Neural progenitor cell (in vitro differentiated cells): ENCODE measurements at regions not wholly inside any gene's neighbourhood (a gene's known extent, or its start where the extent isn't known, plus 50 kb on each side); places are given as distances from the start of the nearest gene placed in this dataset.

ENCODE experiments used
- DNase-seq: peaks from one replicate; pipeline ENCODE4 v3.0.0-alpha.2; 2016; ENCODE audit warnings: low spot score
- H2AFZ ChIP-seq: fragments of 200-600 bp; sonication (generic); replicated peaks from 2 replicates; pipeline ENCODE4 v1.6.1; 2016; ENCODE audit warnings: antibody characterized with exemption
- H3F3A ChIP-seq: fragments of 200-600 bp; sonication (generic); 2 replicates; pipeline ENCODE4 v1.6.1; 2016; ENCODE audit warnings: antibody characterized with exemption, low read depth
- H3K27ac ChIP-seq: fragments of 200-600 bp; sonication (generic); 2 replicates; pipeline ENCODE4 v1.5.1; 2016; ENCODE audit warnings: mild to moderate bottlenecking
- H3K27me3 ChIP-seq: fragments of 200-600 bp; sonication (generic); 2 replicates; pipeline ENCODE4 v1.6.1; 2016; ENCODE audit warnings: mild to moderate bottlenecking, moderate library complexity
- H3K36me3 ChIP-seq: fragments of 200-600 bp; sonication (generic); 2 replicates; pipeline ENCODE4 v1.5.1; 2016
- H3K4me1 ChIP-seq: fragments of 200-600 bp; sonication (generic); 2 replicates; pipeline ENCODE4 v1.6.1; 2016; ENCODE audit warnings: mixed run types
- H3K4me2 ChIP-seq: fragments of 200-600 bp; sonication (generic); 2 replicates; pipeline ENCODE4 v1.6.1; 2016
- H3K4me3 ChIP-seq: fragments of 200-600 bp; sonication (generic); 2 replicates; pipeline ENCODE4 v1.5.1; 2016
- H3K79me2 ChIP-seq: fragments of 200-600 bp; sonication (generic); 2 replicates; pipeline ENCODE4 v1.6.1; 2016; ENCODE audit warnings: low read depth
- H3K9ac ChIP-seq: fragments of 200-600 bp; sonication (generic); 2 replicates; pipeline ENCODE4 v1.6.1; 2016
- H3K9me3 ChIP-seq: fragments of 200-600 bp; sonication (generic); 2 replicates; pipeline ENCODE4 v1.5.1; 2016; ENCODE audit warnings: low read depth
- H4K20me1 ChIP-seq: fragments of 200-600 bp; sonication (generic); 2 replicates; pipeline ENCODE4 v1.6.1; 2016; ENCODE audit warnings: low read depth
- H3K27ac Mint-ChIP-seq: 3 replicates; pipeline ENCODE4 v1.8.0; 2021; ENCODE audit warnings: mixed read lengths
- H3K27me3 Mint-ChIP-seq: 2 replicates; pipeline ENCODE4 v1.8.0; 2022; ENCODE audit warnings: low read depth, mild to moderate bottlenecking, inconsistent platforms, moderate library complexity, mixed read lengths; ENCODE audit not compliant: insufficient read depth
- H3K36me3 Mint-ChIP-seq: 3 replicates; pipeline ENCODE4 v1.8.0; 2021; ENCODE audit warnings: mixed read lengths
- H3K4me1 Mint-ChIP-seq: 3 replicates; pipeline ENCODE4 v1.8.0; 2021; ENCODE audit warnings: mixed read lengths
- H3K4me3 Mint-ChIP-seq: 3 replicates; pipeline ENCODE4 v1.8.0; 2021; ENCODE audit warnings: mild to moderate bottlenecking, moderate library complexity, mixed read lengths
- H3K9me3 Mint-ChIP-seq: 3 replicates; pipeline ENCODE4 v1.8.0; 2020; ENCODE audit warnings: mixed read lengths
- EZH2 ChIP-seq: fragments of 200-600 bp; sonication (generic); IDR thresholded peaks from 2 replicates; pipeline ENCODE4 v1.6.1; 2017; ENCODE audit warnings: antibody characterized with exemption, mild to moderate bottlenecking, moderate library complexity
- EZH2phosphoT487 ChIP-seq: fragments of 200-600 bp; sonication (generic); IDR thresholded peaks from 2 replicates; pipeline ENCODE4 v1.6.1; 2017; ENCODE audit warnings: antibody characterized with exemption
- TF ChIP-seq, protein P1 (sequence below): fragments of 200-600 bp; sonication (generic); IDR thresholded peaks from 2 replicates; pipeline ENCODE4 v1.5.1; 2017; ENCODE audit warnings: antibody characterized with exemption, mild to moderate bottlenecking

DNA sequence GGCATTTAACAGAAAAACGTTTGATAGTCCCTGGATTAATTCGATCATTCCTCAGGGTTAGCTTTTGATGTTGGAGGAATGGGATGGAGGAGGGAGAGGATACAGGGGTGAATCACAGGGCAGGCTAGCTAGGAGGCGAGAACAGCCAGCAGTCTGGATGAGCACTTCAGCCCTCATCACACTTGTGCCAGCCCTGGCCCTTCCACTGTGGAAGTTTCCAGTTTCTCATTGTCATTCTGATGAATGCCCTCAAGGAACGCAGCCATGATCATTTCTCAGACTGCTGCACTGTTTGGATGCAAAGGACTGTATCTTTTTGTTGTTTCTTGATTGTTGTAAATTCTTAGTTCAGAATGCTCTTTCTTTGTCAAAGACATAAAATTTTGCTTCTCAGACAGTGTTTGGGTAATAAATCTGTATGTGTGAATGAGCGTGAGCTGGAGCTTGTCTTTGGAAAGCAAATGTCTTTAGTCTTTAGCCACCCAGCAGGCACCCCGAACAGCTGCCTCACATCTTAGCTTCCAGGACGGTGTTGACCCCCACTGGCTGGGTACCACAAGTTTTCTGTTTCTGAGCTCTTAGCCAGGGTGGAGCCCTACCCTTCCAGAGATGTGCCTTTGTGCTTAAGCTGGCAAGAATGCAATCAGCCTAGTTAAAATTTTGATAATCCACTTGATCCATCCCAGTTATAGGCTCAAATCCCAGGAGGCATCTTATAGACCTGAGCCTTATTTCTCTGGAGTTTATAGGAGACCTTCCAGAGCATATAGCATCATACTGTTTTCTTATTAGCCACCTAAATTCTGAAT, 121.1 kb downstream of the PDCD6IP start:
- DNase-seq, result no peak
- Histone ChIP-seq H3K4me3 (no peak overlapping the region), H3K79me2 (no peaks in the 10 kb centered on the region), H3K36me3 (no peaks in the 10 kb centered on the region), H3K9ac (no peak overlapping the region), H3K27ac (no peak overlapping the region), H3K27me3 (no peaks in the 10 kb centered on the region), H3F3A (peaks cover 7% of the 10 kb centered on the region), H3K9me3 (no peaks in the 10 kb centered on the region), H2AFZ (no peak overlapping the region), H3K4me2 (no peak overlapping the region), H3K4me1 (peaks cover 18% of the 10 kb centered on the region), H4K20me1 (no peaks in the 10 kb centered on the region)
- H3K36me3 Mint-ChIP-seq, result no peaks in the 10 kb centered on the region
- H3K27me3 Mint-ChIP-seq, result no peaks in the 10 kb centered on the region
- no peak overlapping the region for H3K27ac Mint-ChIP-seq
- no peaks in the 10 kb centered on the region for H3K9me3 Mint-ChIP-seq
- no peak for TF ChIP-seq EZH2phosphoT487
- no peak for TF ChIP-seq EZH2
- TF ChIP-seq, protein P1, sequence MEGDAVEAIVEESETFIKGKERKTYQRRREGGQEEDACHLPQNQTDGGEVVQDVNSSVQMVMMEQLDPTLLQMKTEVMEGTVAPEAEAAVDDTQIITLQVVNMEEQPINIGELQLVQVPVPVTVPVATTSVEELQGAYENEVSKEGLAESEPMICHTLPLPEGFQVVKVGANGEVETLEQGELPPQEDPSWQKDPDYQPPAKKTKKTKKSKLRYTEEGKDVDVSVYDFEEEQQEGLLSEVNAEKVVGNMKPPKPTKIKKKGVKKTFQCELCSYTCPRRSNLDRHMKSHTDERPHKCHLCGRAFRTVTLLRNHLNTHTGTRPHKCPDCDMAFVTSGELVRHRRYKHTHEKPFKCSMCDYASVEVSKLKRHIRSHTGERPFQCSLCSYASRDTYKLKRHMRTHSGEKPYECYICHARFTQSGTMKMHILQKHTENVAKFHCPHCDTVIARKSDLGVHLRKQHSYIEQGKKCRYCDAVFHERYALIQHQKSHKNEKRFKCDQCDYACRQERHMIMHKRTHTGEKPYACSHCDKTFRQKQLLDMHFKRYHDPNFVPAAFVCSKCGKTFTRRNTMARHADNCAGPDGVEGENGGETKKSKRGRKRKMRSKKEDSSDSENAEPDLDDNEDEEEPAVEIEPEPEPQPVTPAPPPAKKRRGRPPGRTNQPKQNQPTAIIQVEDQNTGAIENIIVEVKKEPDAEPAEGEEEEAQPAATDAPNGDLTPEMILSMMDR, result no peak
- H3K4me1 Mint-ChIP-seq, result peaks cover 19% of the 10 kb centered on the region
- H3K4me3 Mint-ChIP-seq, result no peak overlapping the region

DNA sequence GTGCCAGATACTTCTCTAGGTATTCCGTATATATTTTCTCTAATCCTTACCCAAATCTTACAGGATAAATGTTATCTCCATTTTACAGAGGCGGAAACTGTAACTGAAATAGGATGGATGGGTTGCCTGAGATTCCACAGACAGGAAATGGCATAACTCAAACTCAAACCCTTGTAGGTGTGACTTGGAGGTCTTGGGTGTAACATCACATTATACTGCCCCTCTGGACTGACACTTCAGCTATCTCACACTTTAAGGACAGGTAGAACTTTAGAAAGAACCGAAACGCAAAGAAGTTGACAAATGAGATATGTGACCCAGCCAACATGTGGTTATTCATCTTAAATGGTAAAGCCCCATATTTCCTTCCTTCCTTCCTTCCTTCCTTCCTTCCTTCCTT, 122.1 kb downstream of the PDCD6IP start:
- H3K27ac ChIP-seq, result no peak overlapping the region
- no peak overlapping the region for H3K27ac Mint-ChIP-seq
- no peaks in the 10 kb centered on the region for H3K36me3 Mint-ChIP-seq
- H3F3A ChIP-seq, result peaks cover 7% of the 10 kb centered on the region
- DNase-seq, result no peak
- peaks cover 14% of the 10 kb centered on the region for H3K4me1 Mint-ChIP-seq
- H3K4me3 ChIP-seq, result no peak overlapping the region
- H3K79me2 ChIP-seq, result no peaks in the 10 kb centered on the region
- no peaks in the 10 kb centered on the region for H4K20me1 ChIP-seq
- no peak overlapping the region for H2AFZ ChIP-seq
- H3K36me3 ChIP-seq, result no peaks in the 10 kb centered on the region
- no peak overlapping the region for H3K4me2 ChIP-seq
- no peak overlapping the region for H3K4me3 Mint-ChIP-seq
- H3K27me3 ChIP-seq, result no peaks in the 10 kb centered on the region
- TF ChIP-seq EZH2phosphoT487, result no peak
- TF ChIP-seq, protein P1, result no peak
- no peak for TF ChIP-seq EZH2
- H3K9ac ChIP-seq, result no peak overlapping the region
- no peaks in the 10 kb centered on the region for H3K9me3 Mint-ChIP-seq
- peaks cover 15% of the 10 kb centered on the region for H3K4me1 ChIP-seq
- no peaks in the 10 kb centered on the region for H3K27me3 Mint-ChIP-seq
- no peaks in the 10 kb centered on the region for H3K9me3 ChIP-seq

DNA sequence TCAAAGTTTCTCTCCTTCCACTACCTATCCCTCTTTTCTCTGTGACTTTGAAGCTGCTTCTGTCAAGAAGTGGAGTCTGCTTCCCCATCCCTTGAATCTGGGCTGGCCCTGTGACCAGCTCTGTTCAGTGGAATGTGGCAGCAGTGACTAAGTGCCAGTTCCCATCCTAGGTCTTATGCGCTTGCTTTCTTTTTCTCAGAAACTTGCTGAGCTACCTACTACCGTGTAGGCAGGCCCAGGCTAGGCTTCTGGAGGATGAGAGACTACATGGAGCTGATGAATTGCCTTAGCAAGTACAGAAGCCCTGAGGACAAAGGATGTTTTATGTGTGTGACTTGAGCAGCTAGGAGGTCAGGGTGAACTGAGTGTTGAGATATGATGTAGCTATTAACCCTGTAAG, 123.2 kb downstream of the PDCD6IP start:
- Histone ChIP-seq H3K79me2 (no peaks in the 10 kb centered on the region), H3F3A (no peaks in the 10 kb centered on the region), H4K20me1 (no peaks in the 10 kb centered on the region), H3K9me3 (no peaks in the 10 kb centered on the region), H3K27me3 (no peaks in the 10 kb centered on the region), H3K4me1 (peaks cover 6% of the 10 kb centered on the region), H3K27ac (no peak overlapping the region), H3K36me3 (no peaks in the 10 kb centered on the region), H3K4me2 (no peak overlapping the region), H2AFZ (no peak overlapping the region), H3K9ac (no peak overlapping the region), H3K4me3 (no peak overlapping the region)
- H3K4me1 Mint-ChIP-seq, result peaks cover 6% of the 10 kb centered on the region
- TF ChIP-seq, protein P1, result no peak
- no peak for TF ChIP-seq EZH2phosphoT487
- TF ChIP-seq EZH2, result no peak
- no peaks in the 10 kb centered on the region for H3K27me3 Mint-ChIP-seq
- no peak overlapping the region for H3K27ac Mint-ChIP-seq
- no peak overlapping the region for H3K4me3 Mint-ChIP-seq
- DNase-seq, result no peak
- no peaks in the 10 kb centered on the region for H3K36me3 Mint-ChIP-seq
- H3K9me3 Mint-ChIP-seq, result no peaks in the 10 kb centered on the region
